IgD-negative memory B cell (primary cell): ENCODE measurements at regions not wholly inside any gene's neighbourhood (a gene's known extent, or its start where the extent isn't known, plus 50 kb on each side); places are given as distances from the start of the nearest gene placed in this dataset.
"Not testable (repeated sequence)": the region's sequence is repeated elsewhere in the genome, so short reads cannot be mapped to it uniquely, and the experiment has no call there.

Source experiments
- H3K27ac Mint-ChIP-seq, 3 donors: one replicate each; pipeline ENCODE4 v1.8.0; 2020 to 2022; ENCODE audit warnings: mild to moderate bottlenecking in 3 of 3, mixed read lengths in 3 of 3, moderate library complexity in 1 of 3
- H3K27me3 Mint-ChIP-seq: one replicate; pipeline ENCODE4 v1.8.0; 2021; ENCODE audit warnings: mixed read lengths
- H3K36me3 Mint-ChIP-seq: one replicate; pipeline ENCODE4 v1.8.0; 2020; ENCODE audit warnings: mild to moderate bottlenecking, mixed read lengths
- H3K4me1 Mint-ChIP-seq, 3 donors: one replicate each; pipeline ENCODE4 v1.8.0; 2020 to 2022; ENCODE audit warnings: mixed read lengths in 3 of 3, mild to moderate bottlenecking in 1 of 3
- H3K4me3 Mint-ChIP-seq, 4 donors: one replicate each; pipeline ENCODE4 v1.8.0; 2020 to 2022; ENCODE audit warnings: mild to moderate bottlenecking in 4 of 4, mixed read lengths in 4 of 4, moderate library complexity in 3 of 4
- H3K9me3 Mint-ChIP-seq, 3 donors: one replicate each; pipeline ENCODE4 v1.8.0; 2020 to 2021; ENCODE audit warnings: mixed read lengths in 3 of 3, mild to moderate bottlenecking in 1 of 3

GRCh38 chr20:2227285-2227684, 68.5 kb upstream of the TGM3 start:
- H3K27ac Mint-ChIP-seq, H3K9me3 Mint-ChIP-seq, H3K4me3 Mint-ChIP-seq, H3K36me3 Mint-ChIP-seq, H3K4me1 Mint-ChIP-seq, H3K27me3 Mint-ChIP-seq: not testable (repeated sequence)

- H3K4me3 Mint-ChIP-seq, result peak overlapping the region in 1 of 4 donors; percentile 2
- H3K27me3 Mint-ChIP-seq, result no peaks in the 10 kb centered on the region
- H3K36me3 Mint-ChIP-seq, result no peaks in the 10 kb centered on the region
- no peaks in the 10 kb centered on the region for H3K9me3 Mint-ChIP-seq
- H3K27ac Mint-ChIP-seq, result no peak overlapping the region
- H3K4me1 Mint-ChIP-seq, result peaks cover 0 to 4% (median 0%) of the 10 kb centered on the region in 3 donors
These were observed 67.9 kb upstream of the TGM3 start for GRCh38 chr20:2227861-2228260.

- Mint-ChIP-seq H3K4me1 (peaks cover 0 to 4% (median 0%) of the 10 kb centered on the region in 3 donors), H3K27ac (no peak overlapping the region), H3K9me3 (no peaks in the 10 kb centered on the region), H3K4me3 (no peak overlapping the region), H3K27me3 (no peaks in the 10 kb centered on the region), H3K36me3 (no peaks in the 10 kb centered on the region)
These were observed 66.9 kb upstream of the TGM3 start for GRCh38 chr20:2228926-2229325.

- Mint-ChIP-seq H3K36me3 (no peaks in the 10 kb centered on the region), H3K4me3 (no peak overlapping the region), H3K27me3 (no peaks in the 10 kb centered on the region), H3K9me3 (no peaks in the 10 kb centered on the region), H3K4me1 (peaks cover 0 to 4% (median 0%) of the 10 kb centered on the region in 3 donors), H3K27ac (no peak overlapping the region)
These were observed 64.9 kb upstream of the TGM3 start for GRCh38 chr20:2230726-2231488.

- Mint-ChIP-seq H3K27ac (no peak overlapping the region), H3K36me3 (no peaks in the 10 kb centered on the region), H3K4me3 (no peak overlapping the region), H3K27me3 (no peaks in the 10 kb centered on the region), H3K9me3 (no peaks in the 10 kb centered on the region), H3K4me1 (peaks cover 0 to 4% (median 0%) of the 10 kb centered on the region in 3 donors)
These were observed 64.1 kb upstream of the TGM3 start for GRCh38 chr20:2231701-2232100.

GRCh38 chr20:2234598-2235191, 61.1 kb upstream of the TGM3 start:
- no peaks in the 10 kb centered on the region for H3K9me3 Mint-ChIP-seq
- H3K27me3 Mint-ChIP-seq, result no peaks in the 10 kb centered on the region
- no peaks in the 10 kb centered on the region for H3K36me3 Mint-ChIP-seq
- no peak overlapping the region for H3K4me3 Mint-ChIP-seq
- H3K27ac Mint-ChIP-seq, result no peak overlapping the region
- H3K4me1 Mint-ChIP-seq, result peaks cover 0 to 2% (median 1%) of the 10 kb centered on the region in 3 donors

- Mint-ChIP-seq H3K27me3 (no peaks in the 10 kb centered on the region), H3K4me3 (no peak overlapping the region), H3K4me1 (peaks cover 0 to 2% (median 1%) of the 10 kb centered on the region in 3 donors), H3K36me3 (no peaks in the 10 kb centered on the region), H3K27ac (no peak overlapping the region), H3K9me3 (no peaks in the 10 kb centered on the region)
These were observed 59.5 kb upstream of the TGM3 start for GRCh38 chr20:2236256-2236655.

GRCh38 chr20:2237059-2237458, 58.7 kb upstream of the TGM3 start:
- Mint-ChIP-seq H3K27ac (peak overlapping the region in 1 of 3 donors; percentile 65), H3K36me3 (no peaks in the 10 kb centered on the region), H3K4me1 (peaks cover 0 to 2% (median 1%) of the 10 kb centered on the region in 3 donors), H3K4me3 (no peak overlapping the region), H3K27me3 (peaks cover 2% of the 10 kb centered on the region), H3K9me3 (no peaks in the 10 kb centered on the region)

GRCh38 chr20:2238601-2239000, 57.2 kb upstream of the TGM3 start:
- H3K4me1 Mint-ChIP-seq, result peaks cover 0 to 2% (median 1%) of the 10 kb centered on the region in 3 donors

GRCh38 chr20:2240835-2241234, 55.0 kb upstream of the TGM3 start:
- Mint-ChIP-seq H3K9me3 (no peaks in the 10 kb centered on the region), H3K36me3 (peaks cover 1% of the 10 kb centered on the region), H3K4me3 (no peak overlapping the region), H3K27ac (no peak overlapping the region), H3K4me1 (peaks cover 0 to 2% (median 1%) of the 10 kb centered on the region in 3 donors), H3K27me3 (peaks cover 2% of the 10 kb centered on the region)

More at GRCh38 chr20:2238601-2239000, 57.2 kb upstream of the TGM3 start:
- no peak overlapping the region for H3K4me3 Mint-ChIP-seq
- no peaks in the 10 kb centered on the region for H3K9me3 Mint-ChIP-seq
- H3K36me3 Mint-ChIP-seq, result peaks cover 1% of the 10 kb centered on the region
- peaks cover 2% of the 10 kb centered on the region for H3K27me3 Mint-ChIP-seq
- peak overlapping the region in 1 of 3 donors; percentile 60 for H3K27ac Mint-ChIP-seq

- peaks cover 0 to 2% (median 1%) of the 10 kb centered on the region in 3 donors for H3K4me1 Mint-ChIP-seq
- no peaks in the 10 kb centered on the region for H3K9me3 Mint-ChIP-seq
- no peak overlapping the region for H3K27ac Mint-ChIP-seq
- peaks cover 1% of the 10 kb centered on the region for H3K36me3 Mint-ChIP-seq
- H3K27me3 Mint-ChIP-seq, result peaks cover 4% of the 10 kb centered on the region
- no peak overlapping the region for H3K4me3 Mint-ChIP-seq
These were observed 53.1 kb upstream of the TGM3 start for GRCh38 chr20:2242678-2243077.

GRCh38 chr20:2244523-2244922, 51.3 kb upstream of the TGM3 start:
- Mint-ChIP-seq H3K27ac (no peak overlapping the region), H3K4me3 (no peak overlapping the region), H3K36me3 (peaks cover 1% of the 10 kb centered on the region), H3K27me3 (peaks cover 8% of the 10 kb centered on the region), H3K4me1 (peaks cover 0 to 2% (median under 1%) of the 10 kb centered on the region in 3 donors), H3K9me3 (no peaks in the 10 kb centered on the region)

GRCh38 chr20:2244993-2245392, 50.8 kb upstream of the TGM3 start:
- Mint-ChIP-seq H3K4me3 (no peak overlapping the region), H3K4me1 (no peaks in the 10 kb centered on the region), H3K36me3 (peaks cover 1% of the 10 kb centered on the region), H3K27me3 (peaks cover 9% of the 10 kb centered on the region), H3K27ac (no peak overlapping the region), H3K9me3 (no peaks in the 10 kb centered on the region)

- Mint-ChIP-seq H3K36me3 (peaks cover 1% of the 10 kb centered on the region), H3K4me1 (no peaks in the 10 kb centered on the region), H3K27ac (no peak overlapping the region), H3K27me3 (peaks cover 11% of the 10 kb centered on the region), H3K4me3 (no peak overlapping the region), H3K9me3 (no peaks in the 10 kb centered on the region)
These were observed 50.2 kb upstream of the TGM3 start for GRCh38 chr20:2245637-2246036.
